MM.1S (cell line): ENCODE measurements at regions not wholly inside any gene's neighbourhood (a gene's known extent, or its start where the extent isn't known, plus 50 kb on each side); places are given as distances from the start of the nearest gene placed in this dataset.

ENCODE experiments used
- DNase-seq: peaks from one replicate; pipeline ENCODE4 v3.0.0-alpha.2; 2015
- H2AFZ ChIP-seq: fragments of 300-600 bp; sonication (generic); 2 replicates; pipeline ENCODE4 v1.6.0; 2016; ENCODE audit warnings: antibody characterized with exemption, low read length
- H3F3A ChIP-seq: fragments of 300-600 bp; sonication (generic); 2 replicates; pipeline ENCODE4 v1.6.1; 2016; ENCODE audit warnings: mild to moderate bottlenecking, antibody characterized with exemption, low read length, moderate library complexity, mixed read lengths; ENCODE audit not compliant: insufficient read depth
- H3K27ac ChIP-seq: fragments of 300-600 bp; sonication (generic); 2 replicates; pipeline ENCODE4 v1.5.1; 2016; ENCODE audit warnings: mild to moderate bottlenecking, low read length
- H3K27me3 ChIP-seq: fragments of 300-600 bp; sonication (generic); replicated peaks from 2 replicates; pipeline ENCODE4 v1.6.0; 2016; ENCODE audit warnings: low read length; ENCODE audit not compliant: insufficient read depth
- H3K36me3 ChIP-seq: fragments of 300-600 bp; sonication (generic); replicated peaks from 2 replicates; pipeline ENCODE4 v1.6.1; 2016; ENCODE audit warnings: mild to moderate bottlenecking, low read length, mixed read lengths; ENCODE audit not compliant: insufficient read depth
- H3K4me1 ChIP-seq: fragments of 300-600 bp; sonication (generic); 2 replicates; pipeline ENCODE4 v1.6.1; 2016; ENCODE audit warnings: low read length, mixed read lengths
- H3K4me2 ChIP-seq: fragments of 300-600 bp; sonication (generic); 2 replicates; pipeline ENCODE4 v1.6.0; 2016; ENCODE audit warnings: low read depth, low read length
- H3K4me3 ChIP-seq: fragments of 300-600 bp; sonication (generic); 2 replicates; pipeline ENCODE4 v1.5.1; 2016; ENCODE audit warnings: low read length, mixed read lengths
- H3K79me2 ChIP-seq: fragments of 300-600 bp; sonication (generic); 2 replicates; pipeline ENCODE4 v1.6.1; 2016; ENCODE audit warnings: mixed run types, low read length, mixed read lengths
- H3K9ac ChIP-seq: fragments of 300-600 bp; sonication (generic); 2 replicates; pipeline ENCODE4 v1.6.1; 2016; ENCODE audit warnings: low read length, mixed read lengths
- H3K9me2 ChIP-seq: fragments of 300-600 bp; sonication (generic); replicated peaks from 2 replicates; pipeline ENCODE4 v1.6.1; 2016; ENCODE audit warnings: mild to moderate bottlenecking, low read length, mixed read lengths; ENCODE audit not compliant: insufficient read depth
- H3K9me3 ChIP-seq: fragments of 300-600 bp; sonication (generic); replicated peaks from 2 replicates; pipeline ENCODE4 v1.6.1; 2016; ENCODE audit warnings: mild to moderate bottlenecking, low read length, mixed read lengths; ENCODE audit not compliant: insufficient read depth
- H4K20me1 ChIP-seq: fragments of 300-600 bp; sonication (generic); 2 replicates; pipeline ENCODE4 v1.6.1; 2016; ENCODE audit warnings: mild to moderate bottlenecking, low read length, moderate library complexity, mixed read lengths; ENCODE audit not compliant: insufficient read depth
- CTCF ChIP-seq: fragments of 300-600 bp; sonication (generic); IDR thresholded peaks from 2 replicates; pipeline ENCODE4 v1.5.1; 2016; ENCODE audit warnings: antibody characterized with exemption, low read length, mixed read lengths
- EZH2 ChIP-seq: fragments of 300-600 bp; sonication (generic); optimal IDR thresholded peaks from 2 replicates; pipeline ENCODE3; 2017; ENCODE audit warnings: low read depth, mild to moderate bottlenecking, antibody characterized with exemption, low read length, mixed read lengths
- EZH2phosphoT487 ChIP-seq: fragments of 300-600 bp; sonication (generic); IDR thresholded peaks from 2 replicates; pipeline ENCODE4 v1.6.1; 2018; ENCODE audit warnings: antibody characterized with exemption, low read length

- Histone ChIP-seq H3K27ac (peak overlapping the region; percentile 21; the same call in 1 of the 2 replicates), H3K79me2 (no peaks in the 10 kb centered on the region), H3K36me3 (no peaks in the 10 kb centered on the region), H3K9ac (no peak overlapping the region), H4K20me1 (no peaks in the 10 kb centered on the region), H3K9me2 (no peaks in the 10 kb centered on the region), H3F3A (no peaks in the 10 kb centered on the region), H3K4me2 (peak overlapping the region; percentile 12; the same call in 1 of the 2 replicates), H2AFZ (peak overlapping the region; percentile 23), H3K9me3 (no peaks in the 10 kb centered on the region), H3K4me3 (no peak overlapping the region), H3K27me3 (no peaks in the 10 kb centered on the region), H3K4me1 (peaks cover 14% of the 10 kb centered on the region)
- no peak for TF ChIP-seq EZH2
- TF ChIP-seq EZH2phosphoT487 = no peak
- TF ChIP-seq CTCF = no peak
- peak; percentile 64 for DNase-seq
Measured at GRCh38 chr15:70152070-70152480, 54.4 kb upstream of the TLE3 start.

- Histone ChIP-seq H3K27ac (no peak overlapping the region), H3K27me3 (no peaks in the 10 kb centered on the region), H3K9me3 (no peaks in the 10 kb centered on the region), H3K36me3 (no peaks in the 10 kb centered on the region), H3K9ac (no peak overlapping the region), H3K4me3 (no peak overlapping the region), H4K20me1 (no peaks in the 10 kb centered on the region), H2AFZ (no peak overlapping the region), H3F3A (no peaks in the 10 kb centered on the region), H3K9me2 (no peaks in the 10 kb centered on the region), H3K4me1 (peaks cover 14% of the 10 kb centered on the region), H3K79me2 (no peaks in the 10 kb centered on the region), H3K4me2 (no peak overlapping the region)
- no peak for DNase-seq
- TF ChIP-seq EZH2phosphoT487 (no peak), CTCF (no peak), EZH2 (no peak)
Measured at GRCh38 chr15:70151462-70151861, 53.7 kb upstream of the TLE3 start.

DNA sequence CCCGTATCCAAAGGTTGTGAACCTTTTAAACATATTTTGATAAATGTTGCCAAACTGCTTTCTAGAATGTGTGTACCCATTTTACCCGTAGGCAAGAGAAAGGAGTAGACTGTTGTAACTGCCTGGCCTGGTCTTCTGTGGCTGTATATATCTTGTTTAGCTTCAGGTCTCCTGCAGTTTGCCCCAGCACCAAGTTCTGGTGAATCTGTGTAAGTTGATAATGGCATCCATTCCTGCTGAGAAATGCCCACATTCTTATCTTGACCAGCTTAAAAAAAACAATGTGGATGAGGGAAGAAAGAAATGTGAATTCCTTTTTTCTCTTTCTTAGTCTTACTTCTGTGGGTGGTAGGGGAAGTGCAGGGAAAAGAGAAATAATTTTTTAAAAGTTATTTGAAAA, 53.3 kb upstream of the TLE3 start:
- no peak for TF ChIP-seq EZH2phosphoT487
- no peak overlapping the region for H3K27ac ChIP-seq
- no peaks in the 10 kb centered on the region for H3K9me3 ChIP-seq
- no peak overlapping the region for H2AFZ ChIP-seq
- peaks cover 14% of the 10 kb centered on the region for H3K4me1 ChIP-seq
- no peaks in the 10 kb centered on the region for H4K20me1 ChIP-seq
- H3K4me2 ChIP-seq = no peak overlapping the region
- no peak overlapping the region for H3K4me3 ChIP-seq
- H3K27me3 ChIP-seq = no peaks in the 10 kb centered on the region
- no peaks in the 10 kb centered on the region for H3K79me2 ChIP-seq
- no peak for DNase-seq
- no peak overlapping the region for H3K9ac ChIP-seq
- H3K9me2 ChIP-seq = no peaks in the 10 kb centered on the region
- H3F3A ChIP-seq = no peaks in the 10 kb centered on the region
- no peaks in the 10 kb centered on the region for H3K36me3 ChIP-seq

GRCh38 chr15:70150405-70150747, 52.7 kb upstream of the TLE3 start:
- TF ChIP-seq CTCF (no peak), EZH2phosphoT487 (no peak), EZH2 (no peak)
- DNase-seq = no peak

More at GRCh38 chr15:70150405-70150747, 52.7 kb upstream of the TLE3 start:
- no peak overlapping the region for H2AFZ ChIP-seq
- no peak overlapping the region for H3K27ac ChIP-seq
- H3K27me3 ChIP-seq = no peaks in the 10 kb centered on the region
- H3K9me2 ChIP-seq = no peaks in the 10 kb centered on the region
- H3F3A ChIP-seq = no peaks in the 10 kb centered on the region
- no peaks in the 10 kb centered on the region for H3K36me3 ChIP-seq
- H3K79me2 ChIP-seq = no peaks in the 10 kb centered on the region
- H3K4me1 ChIP-seq = peaks cover 14% of the 10 kb centered on the region
- H3K4me3 ChIP-seq = no peak overlapping the region
- H3K4me2 ChIP-seq = no peak overlapping the region
- H3K9me3 ChIP-seq = no peaks in the 10 kb centered on the region
- H3K9ac ChIP-seq = no peak overlapping the region
- no peaks in the 10 kb centered on the region for H4K20me1 ChIP-seq
